HEK293 (cell line): ENCODE measurements at regions not wholly inside any gene's neighbourhood (a gene's known extent, or its start where the extent isn't known, plus 50 kb on each side); places are given as distances from the start of the nearest gene placed in this dataset.

Source experiments
- CTCF ChIP-seq: fragments of 450-650 bp; formaldehyde crosslinking; IDR thresholded peaks from 2 replicates; pipeline ENCODE4 v1.5.1; 2016; ENCODE audit warnings: missing biosample characterization, missing genetic modification characterization
- REPIN1 ChIP-seq: fragments of 450-650 bp; formaldehyde crosslinking; IDR thresholded peaks from 2 replicates; pipeline ENCODE4 v1.5.1; 2017; ENCODE audit warnings: missing biosample characterization, missing genetic modification characterization, low read depth
- SP2 ChIP-seq: fragments of 450-650 bp; formaldehyde crosslinking; IDR thresholded peaks from 2 replicates; pipeline ENCODE4 v1.5.1; 2016; ENCODE audit warnings: missing biosample characterization, missing genetic modification characterization
- ZBTB26 ChIP-seq: fragments of 450-650 bp; formaldehyde crosslinking; optimal IDR thresholded peaks from 2 replicates; pipeline ENCODE3; 2016; ENCODE audit warnings: missing biosample characterization, mild to moderate bottlenecking, missing genetic modification characterization
- ZNF114 ChIP-seq: fragments of 450-650 bp; formaldehyde crosslinking; IDR thresholded peaks from 2 replicates; pipeline ENCODE4 v1.5.0; 2017; ENCODE audit warnings: missing biosample characterization, missing genetic modification characterization
- ZNF184 ChIP-seq: fragments of 450-650 bp; IDR thresholded peaks from 2 replicates; pipeline ENCODE4 v1.5.1; 2018; ENCODE audit warnings: missing biosample characterization, mild to moderate bottlenecking, missing genetic modification characterization
- ZNF23 ChIP-seq: fragments of 450-650 bp; formaldehyde crosslinking; IDR thresholded peaks from 2 replicates; pipeline ENCODE4 v1.5.1; 2016; ENCODE audit warnings: missing biosample characterization, missing genetic modification characterization, borderline replicate concordance
- TF ChIP-seq, protein P1 (sequence below): fragments of 450-650 bp; formaldehyde crosslinking; IDR thresholded peaks from 2 replicates; pipeline ENCODE4 v1.5.1; 2016; ENCODE audit warnings: missing biosample characterization, missing genetic modification characterization
- TF ChIP-seq, protein P2 (sequence below): fragments of 450-650 bp; formaldehyde crosslinking; conservative IDR thresholded peaks from 2 replicates; pipeline ENCODE4 v1.5.1; 2016; ENCODE audit warnings: low read depth, missing biosample characterization, missing genetic modification characterization
- TF ChIP-seq, protein P3 (sequence below): IDR thresholded peaks from 2 replicates; pipeline ENCODE4 v1.6.1; 2011; ENCODE audit warnings: mild to moderate bottlenecking, low read depth, low read length, borderline replicate concordance

DNA sequence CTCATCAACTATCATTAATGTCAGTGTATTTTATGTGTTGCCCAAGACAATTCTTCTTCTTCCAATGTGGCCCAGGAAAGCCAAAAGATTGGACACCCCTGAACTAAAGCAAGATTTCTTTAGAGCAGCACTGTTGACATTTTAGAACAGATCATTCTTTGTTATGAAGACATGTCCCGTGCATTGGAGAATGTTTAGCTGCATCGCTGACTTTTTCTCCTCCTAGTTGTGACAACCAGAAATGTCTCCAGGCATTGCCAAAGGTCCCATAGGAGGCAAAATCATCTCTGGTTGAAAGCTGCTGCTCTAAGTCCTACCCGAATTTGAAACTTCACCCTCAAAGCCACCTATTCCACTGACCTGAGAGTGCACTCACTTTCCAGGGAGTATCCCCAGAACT is 62.7 kb upstream of the IRX6 start:
- TF ChIP-seq CTCF (no peak), REPIN1 (tag by site-specific recombination) (no peak), ZNF23 (no peak), ZNF184 (tag by site-specific recombination) (no peak), ZNF114 (tag by site-specific recombination) (no peak), ZBTB26 (tag by site-specific recombination) (no peak), SP2 (tag by site-specific recombination) (no peak)
- TF ChIP-seq, protein P1, sequence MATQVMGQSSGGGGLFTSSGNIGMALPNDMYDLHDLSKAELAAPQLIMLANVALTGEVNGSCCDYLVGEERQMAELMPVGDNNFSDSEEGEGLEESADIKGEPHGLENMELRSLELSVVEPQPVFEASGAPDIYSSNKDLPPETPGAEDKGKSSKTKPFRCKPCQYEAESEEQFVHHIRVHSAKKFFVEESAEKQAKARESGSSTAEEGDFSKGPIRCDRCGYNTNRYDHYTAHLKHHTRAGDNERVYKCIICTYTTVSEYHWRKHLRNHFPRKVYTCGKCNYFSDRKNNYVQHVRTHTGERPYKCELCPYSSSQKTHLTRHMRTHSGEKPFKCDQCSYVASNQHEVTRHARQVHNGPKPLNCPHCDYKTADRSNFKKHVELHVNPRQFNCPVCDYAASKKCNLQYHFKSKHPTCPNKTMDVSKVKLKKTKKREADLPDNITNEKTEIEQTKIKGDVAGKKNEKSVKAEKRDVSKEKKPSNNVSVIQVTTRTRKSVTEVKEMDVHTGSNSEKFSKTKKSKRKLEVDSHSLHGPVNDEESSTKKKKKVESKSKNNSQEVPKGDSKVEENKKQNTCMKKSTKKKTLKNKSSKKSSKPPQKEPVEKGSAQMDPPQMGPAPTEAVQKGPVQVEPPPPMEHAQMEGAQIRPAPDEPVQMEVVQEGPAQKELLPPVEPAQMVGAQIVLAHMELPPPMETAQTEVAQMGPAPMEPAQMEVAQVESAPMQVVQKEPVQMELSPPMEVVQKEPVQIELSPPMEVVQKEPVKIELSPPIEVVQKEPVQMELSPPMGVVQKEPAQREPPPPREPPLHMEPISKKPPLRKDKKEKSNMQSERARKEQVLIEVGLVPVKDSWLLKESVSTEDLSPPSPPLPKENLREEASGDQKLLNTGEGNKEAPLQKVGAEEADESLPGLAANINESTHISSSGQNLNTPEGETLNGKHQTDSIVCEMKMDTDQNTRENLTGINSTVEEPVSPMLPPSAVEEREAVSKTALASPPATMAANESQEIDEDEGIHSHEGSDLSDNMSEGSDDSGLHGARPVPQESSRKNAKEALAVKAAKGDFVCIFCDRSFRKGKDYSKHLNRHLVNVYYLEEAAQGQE (tag by site-specific recombination) = no peak
- TF ChIP-seq, protein P2, sequence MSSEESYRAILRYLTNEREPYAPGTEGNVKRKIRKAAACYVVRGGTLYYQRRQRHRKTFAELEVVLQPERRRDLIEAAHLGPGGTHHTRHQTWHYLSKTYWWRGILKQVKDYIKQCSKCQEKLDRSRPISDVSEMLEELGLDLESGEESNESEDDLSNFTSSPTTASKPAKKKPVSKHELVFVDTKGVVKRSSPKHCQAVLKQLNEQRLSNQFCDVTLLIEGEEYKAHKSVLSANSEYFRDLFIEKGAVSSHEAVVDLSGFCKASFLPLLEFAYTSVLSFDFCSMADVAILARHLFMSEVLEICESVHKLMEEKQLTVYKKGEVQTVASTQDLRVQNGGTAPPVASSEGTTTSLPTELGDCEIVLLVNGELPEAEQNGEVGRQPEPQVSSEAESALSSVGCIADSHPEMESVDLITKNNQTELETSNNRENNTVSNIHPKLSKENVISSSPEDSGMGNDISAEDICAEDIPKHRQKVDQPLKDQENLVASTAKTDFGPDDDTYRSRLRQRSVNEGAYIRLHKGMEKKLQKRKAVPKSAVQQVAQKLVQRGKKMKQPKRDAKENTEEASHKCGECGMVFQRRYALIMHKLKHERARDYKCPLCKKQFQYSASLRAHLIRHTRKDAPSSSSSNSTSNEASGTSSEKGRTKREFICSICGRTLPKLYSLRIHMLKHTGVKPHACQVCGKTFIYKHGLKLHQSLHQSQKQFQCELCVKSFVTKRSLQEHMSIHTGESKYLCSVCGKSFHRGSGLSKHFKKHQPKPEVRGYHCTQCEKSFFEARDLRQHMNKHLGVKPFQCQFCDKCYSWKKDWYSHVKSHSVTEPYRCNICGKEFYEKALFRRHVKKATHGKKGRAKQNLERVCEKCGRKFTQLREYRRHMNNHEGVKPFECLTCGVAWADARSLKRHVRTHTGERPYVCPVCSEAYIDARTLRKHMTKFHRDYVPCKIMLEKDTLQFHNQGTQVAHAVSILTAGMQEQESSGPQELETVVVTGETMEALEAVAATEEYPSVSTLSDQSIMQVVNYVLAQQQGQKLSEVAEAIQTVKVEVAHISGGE (tag by site-specific recombination) = no peak
- TF ChIP-seq, protein P3, sequence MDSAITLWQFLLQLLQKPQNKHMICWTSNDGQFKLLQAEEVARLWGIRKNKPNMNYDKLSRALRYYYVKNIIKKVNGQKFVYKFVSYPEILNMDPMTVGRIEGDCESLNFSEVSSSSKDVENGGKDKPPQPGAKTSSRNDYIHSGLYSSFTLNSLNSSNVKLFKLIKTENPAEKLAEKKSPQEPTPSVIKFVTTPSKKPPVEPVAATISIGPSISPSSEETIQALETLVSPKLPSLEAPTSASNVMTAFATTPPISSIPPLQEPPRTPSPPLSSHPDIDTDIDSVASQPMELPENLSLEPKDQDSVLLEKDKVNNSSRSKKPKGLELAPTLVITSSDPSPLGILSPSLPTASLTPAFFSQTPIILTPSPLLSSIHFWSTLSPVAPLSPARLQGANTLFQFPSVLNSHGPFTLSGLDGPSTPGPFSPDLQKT = no peak
